H1 (cell line): ENCODE measurements at regions not wholly inside any gene's neighbourhood (a gene's known extent, or its start where the extent isn't known, plus 50 kb on each side); places are given as distances from the start of the nearest gene placed in this dataset.

Experiments
- CTCF ChIA-PET: fragments of 300-600 bp; sonication (Branson Sonifier 250); formaldehyde crosslinking; loops from one replicate; lab custom pipeline; 2021; ENCODE audit not compliant: partially characterized antibody; lab: Charles Lee
- POLR2A ChIA-PET: fragments of 300-600 bp; sonication (Branson Sonifier 250); formaldehyde crosslinking; loops from one replicate; lab custom pipeline; 2021; ENCODE audit warnings: inconsistent platforms; ENCODE audit not compliant: partially characterized antibody; lab: Charles Lee
- DNase-seq, 2 experiments: peaks; one replicate each; pipeline versions ENCODE4 v3.0.0 to v3.0.0-alpha.2; 2010 to 2022; ENCODE audit warnings: low spot score in 2 of 2, low read depth in 1 of 2, mixed read lengths in 1 of 2
- FAIRE-seq: peaks from 2 replicates; lab custom pipeline; 2011; peaks lifted over from hg19 to GRCh38; lab: Jason Lieb, UNC
- H2AFZ ChIP-seq: 2 replicates; pipeline ENCODE4 v1.8.1; 2012; ENCODE audit warnings: low read length, inconsistent platforms
- H2AK5ac ChIP-seq: 2 replicates; pipeline ENCODE4 v1.6.1; 2013; ENCODE audit warnings: low read depth, low read length
- H2BK120ac ChIP-seq: replicated peaks from 2 replicates; pipeline ENCODE3; 2013; ENCODE audit warnings: low read depth, low read length, inconsistent platforms
- H2BK12ac ChIP-seq: 2 replicates; pipeline ENCODE4 v1.6.1; 2013; ENCODE audit warnings: low read depth, low read length
- H2BK15ac ChIP-seq: 2 replicates; pipeline ENCODE4 v1.6.1; 2013; ENCODE audit warnings: low read length
- H2BK20ac ChIP-seq: 2 replicates; pipeline ENCODE4 v1.6.1; 2013; ENCODE audit warnings: low read length
- H2BK5ac ChIP-seq: 2 replicates; pipeline ENCODE4 v1.6.1; 2013; ENCODE audit warnings: low read depth, low read length
- H3K14ac ChIP-seq: 2 replicates; pipeline ENCODE4 v1.6.1; 2013; ENCODE audit warnings: inconsistent platforms; ENCODE audit not compliant: insufficient read length
- H3K18ac ChIP-seq: 2 replicates; pipeline ENCODE4 v1.6.1; 2013; ENCODE audit warnings: low read length; ENCODE audit errors: extremely low read depth
- H3K23ac ChIP-seq: 2 replicates; pipeline ENCODE4 v1.6.1; 2013; ENCODE audit warnings: inconsistent platforms; ENCODE audit not compliant: insufficient read length
- H3K23me2 ChIP-seq: 2 replicates; pipeline ENCODE4 v1.6.1; 2013; ENCODE audit warnings: low read depth, low read length
- H3K27ac ChIP-seq: 2 replicates; pipeline ENCODE4 v1.6.1; 2011; ENCODE audit warnings: low read depth, low read length, inconsistent platforms
- H3K27me3 ChIP-seq, 4 experiments: replicated peaks in 1 of 4; 1 replicate in 1 of 4; 2 replicates in 3 of 4; pipeline versions ENCODE4 v1.6.1 to v1.8.1; 2011 to 2013; ENCODE audit warnings: low read length in 3 of 4, mild to moderate bottlenecking in 3 of 4, inconsistent platforms in 2 of 4, mixed read lengths in 2 of 4, moderate library complexity in 1 of 4; ENCODE audit not compliant: control insufficient read depth in 3 of 4, insufficient read depth in 3 of 4; ENCODE audit errors: extremely low read depth in 1 of 4
- H3K36me3 ChIP-seq, 4 experiments: 2 replicates each; pipeline versions ENCODE4 v1.6.1 to v1.8.1; 2011 to 2013; ENCODE audit warnings: mild to moderate bottlenecking in 4 of 4, low read length in 3 of 4, moderate library complexity in 2 of 4, control low read depth in 1 of 4, inconsistent platforms in 1 of 4; ENCODE audit not compliant: insufficient read depth in 4 of 4, control insufficient read depth in 2 of 4
- H3K4ac ChIP-seq: replicated peaks from 2 replicates; pipeline ENCODE3; 2013; ENCODE audit warnings: low read length, low read depth, mixed read lengths, inconsistent platforms; ENCODE audit not compliant: insufficient read length
- H3K4me1 ChIP-seq, 4 experiments: replicated peaks in 1 of 4; 1 replicate in 1 of 4; 2 replicates in 3 of 4; pipeline versions ENCODE4 v1.6.1 to v1.8.1; 2011 to 2013; ENCODE audit warnings: low read length in 3 of 4, inconsistent platforms in 2 of 4, mixed read lengths in 1 of 4; ENCODE audit not compliant: insufficient read depth in 4 of 4, control insufficient read depth in 3 of 4
- H3K4me2 ChIP-seq, 2 experiments: 2 replicates each; pipeline versions ENCODE4 v1.6.1 to v1.8.1; 2011 to 2013; ENCODE audit warnings: low read depth in 2 of 2, low read length in 2 of 2, control low read depth in 1 of 2, inconsistent platforms in 1 of 2, mild to moderate bottlenecking in 1 of 2; ENCODE audit not compliant: insufficient read depth in 1 of 2
- H3K4me3 ChIP-seq, 4 experiments: fragments of 200-600, 300-600 bp in 1 of 4; sonication (generic), shearing (Covaris generic), sonication (Bioruptor Twin) in 1 of 4; 2 replicates each; pipeline versions ENCODE4 v1.5.1 to v1.8.1; 2011 to 2016; ENCODE audit warnings: low read length in 4 of 4, low read depth in 3 of 4, control low read depth in 2 of 4, inconsistent platforms in 2 of 4, mild to moderate bottlenecking in 2 of 4, mixed read lengths in 1 of 4, moderate library complexity in 1 of 4; ENCODE audit not compliant: insufficient read depth in 2 of 4; ENCODE audit errors: extremely low read depth in 1 of 4
- H3K56ac ChIP-seq: replicated peaks from 2 replicates; pipeline ENCODE3; 2013; ENCODE audit warnings: low read depth, mild to moderate bottlenecking, mixed read lengths, low read length, inconsistent platforms; ENCODE audit not compliant: insufficient read length
- H3K79me1 ChIP-seq: 2 replicates; pipeline ENCODE4 v1.6.1; 2013; ENCODE audit warnings: low read depth, low read length, control low read depth
- H3K79me2 ChIP-seq, 2 experiments: 2 replicates each; pipeline versions ENCODE4 v1.6.1 to v1.8.1; 2012 to 2013; ENCODE audit warnings: low read length in 2 of 2, mild to moderate bottlenecking in 2 of 2, inconsistent platforms in 1 of 2; ENCODE audit not compliant: insufficient read depth in 2 of 2, control insufficient read depth in 1 of 2
- H3K9ac ChIP-seq, 4 experiments: replicated peaks in 1 of 4; 1 replicate in 1 of 4; 2 replicates in 3 of 4; pipeline versions ENCODE4 v1.6.1 to v1.8.1; 2011 to 2013; ENCODE audit warnings: low read depth in 3 of 4, low read length in 3 of 4, control low read depth in 2 of 4, mild to moderate bottlenecking in 2 of 4, moderate library complexity in 2 of 4, inconsistent platforms in 1 of 4; ENCODE audit errors: extremely low read depth in 1 of 4
- H3K9me3 ChIP-seq, 2 experiments: 2 replicates each; pipeline versions ENCODE4 v1.6.1 to v1.8.1; 2012 to 2013; ENCODE audit warnings: mild to moderate bottlenecking in 2 of 2, moderate library complexity in 2 of 2, control low read depth in 1 of 2, inconsistent platforms in 1 of 2, low read depth in 1 of 2, low read length in 1 of 2, mixed read lengths in 1 of 2; ENCODE audit not compliant: insufficient read depth in 2 of 2
- H4K20me1 ChIP-seq, 2 experiments: replicated peaks in 1 of 2; 2 replicates each; pipeline versions ENCODE3 to v1.8.1; 2011 to 2013; ENCODE audit warnings: inconsistent platforms in 2 of 2, low read length in 2 of 2, mild to moderate bottlenecking in 1 of 2; ENCODE audit not compliant: insufficient read depth in 2 of 2, control insufficient read depth in 1 of 2
- H4K5ac ChIP-seq: 2 replicates; pipeline ENCODE4 v1.6.1; 2013; ENCODE audit warnings: low read length, low read depth, mixed read lengths, inconsistent platforms; ENCODE audit not compliant: insufficient read length
- H4K8ac ChIP-seq: 2 replicates; pipeline ENCODE4 v1.8.0; 2013; ENCODE audit warnings: mild to moderate bottlenecking, moderate library complexity, low read length, inconsistent platforms; ENCODE audit not compliant: insufficient read depth; ENCODE audit errors: extremely low read depth
- H4K91ac ChIP-seq: replicated peaks from 2 replicates; pipeline ENCODE3; 2013; ENCODE audit warnings: low read length, mixed read lengths, inconsistent platforms; ENCODE audit not compliant: insufficient read length
- EGR1 ChIP-seq: IDR thresholded peaks from 2 replicates; pipeline ENCODE4 v1.6.1; 2011; ENCODE audit warnings: low read depth, low read length, borderline replicate concordance
- FOSL1 ChIP-seq: IDR thresholded peaks from 2 replicates; pipeline ENCODE4 v1.6.1; 2011; ENCODE audit warnings: mild to moderate bottlenecking, low read depth, low read length, moderate library complexity; ENCODE audit not compliant: insufficient read depth
- RAD21 ChIP-seq, 2 experiments: IDR thresholded peaks in 1 of 2; conservative IDR thresholded peaks in 1 of 2; 2 replicates each; pipeline ENCODE4 v1.6.1; 2011; ENCODE audit warnings: low read depth in 2 of 2, low read length in 2 of 2, improper control_type of control experiment in 1 of 2, inconsistent platforms in 1 of 2, mild to moderate bottlenecking in 1 of 2, moderate library complexity in 1 of 2
- RXRA ChIP-seq: IDR thresholded peaks from 2 replicates; pipeline ENCODE4 v1.6.1; 2011; ENCODE audit warnings: low read depth, mild to moderate bottlenecking, low read length, moderate library complexity; ENCODE audit not compliant: insufficient read depth
- SAP30 ChIP-seq: fragments of 300-600 bp; sonication (generic); IDR thresholded peaks from 2 replicates; pipeline ENCODE4 v1.7.1; 2012; ENCODE audit warnings: low read length, moderate library complexity, mild to moderate bottlenecking, inconsistent platforms; ENCODE audit not compliant: insufficient read depth, insufficient replicate concordance
- SIN3A ChIP-seq, 2 experiments: IDR thresholded peaks in 1 of 2; conservative IDR thresholded peaks in 1 of 2; 2 replicates each; pipeline ENCODE4 v1.6.1; 2011 to 2012; ENCODE audit warnings: low read length in 2 of 2, improper control_type of control experiment in 1 of 2, low read depth in 1 of 2, mild to moderate bottlenecking in 1 of 2
- SIRT6 ChIP-seq: IDR thresholded peaks from one replicate; pipeline ENCODE4 v1.7.1; 2012; ENCODE audit warnings: low read length, inconsistent platforms
- SP4 ChIP-seq: IDR thresholded peaks from 2 replicates; pipeline ENCODE4 v1.6.1; 2012; ENCODE audit warnings: low read length, inconsistent platforms
- WGBS, 2 experiments: shearing (Covaris generic) in 1 of 2; methylation state at CpG; one replicate each; pipeline versions ENCODE4 v1.1.6 to v1.1.7; 2013 to 2015; ENCODE audit warnings: low lambda C conversion rate in 2 of 2, mixed read lengths in 2 of 2, inconsistent platforms in 1 of 2, low coverage in 1 of 2, missing lambda C conversion rate in 1 of 2; ENCODE audit not compliant: insufficient replicate concordance in 2 of 2, insufficient coverage in 1 of 2, insufficient read length in 1 of 2; ENCODE audit errors: extremely low coverage in 1 of 2, missing lambda C conversion rate in 1 of 2; 5-methylcytosine and 5-hydroxymethylcytosine counted together
- TF ChIP-seq, protein P1 (sequence below): IDR thresholded peaks from 2 replicates; pipeline ENCODE4 v1.6.1; 2012; ENCODE audit warnings: inconsistent platforms

DNA sequence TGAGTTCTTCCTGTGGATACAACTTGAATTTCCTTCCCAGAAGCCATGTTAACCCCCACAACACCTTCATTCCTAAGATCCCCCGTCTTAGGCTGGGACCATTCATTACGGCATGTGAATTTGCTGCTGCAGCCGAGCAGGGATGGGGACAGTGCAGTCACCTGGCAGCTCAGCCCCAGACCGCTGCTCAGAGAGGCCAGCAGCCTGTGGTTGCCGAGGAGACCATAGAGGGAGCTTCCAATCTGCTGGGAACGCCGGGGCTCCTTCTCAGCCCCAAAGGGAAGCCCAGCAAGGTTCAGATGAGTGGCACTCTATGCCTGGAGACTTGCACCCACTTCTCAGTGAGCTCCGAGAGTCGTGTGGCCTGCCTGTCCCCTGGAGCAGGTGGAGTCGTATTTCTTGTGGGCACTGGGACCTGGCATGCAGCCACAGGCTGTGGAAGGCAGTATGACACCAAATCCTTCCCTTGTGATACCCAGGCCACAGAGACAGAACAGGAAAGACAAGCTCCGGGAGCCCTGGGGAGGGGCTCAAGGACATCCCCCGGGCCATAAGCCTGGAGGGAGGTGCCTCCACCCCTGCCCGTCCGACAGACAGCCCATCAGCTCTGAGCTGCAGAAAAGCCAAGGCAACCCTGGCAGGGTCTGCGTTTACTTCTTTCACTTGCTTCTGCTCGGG lies 167.3 kb downstream of the FAM43A start:
- no peak overlapping the region for H3K4me2 ChIP-seq
- no peak for FAIRE-seq
- POLR2A ChIA-PET = interaction anchor here (0.9 kb wide), 1 partner anchor 166 kb away, joined by 3 read pairs; no protein-coding TSS in a partner anchor
- no peaks in the 10 kb centered on the region for H3K79me1 ChIP-seq
- H3K27ac ChIP-seq = no peak overlapping the region
- no peak overlapping the region for H3K23ac ChIP-seq
- DNase-seq = no peak
- no peak overlapping the region for H3K4ac ChIP-seq
- no peak overlapping the region for H3K18ac ChIP-seq
- no peak overlapping the region for H3K14ac ChIP-seq
- H4K8ac ChIP-seq = peak overlapping the region; percentile 20
- peaks cover 0 to 8% (median 0%) of the 10 kb centered on the region in 4 experiments; a peak in 2 of 7 replicates for H3K4me1 ChIP-seq
- no peak overlapping the region for H2BK12ac ChIP-seq
- H3K9me3 ChIP-seq = no peaks in the 10 kb centered on the region
- H3K79me2 ChIP-seq = no peaks in the 10 kb centered on the region
- 82% methylated on average over 15 of the region's 16 CpGs; no CpG with 5 or more reads in 1 of the 2 experiments for WGBS, 2 experiments
- H2BK15ac ChIP-seq = no peak overlapping the region
- H2BK5ac ChIP-seq = no peak overlapping the region
- no peaks in the 10 kb centered on the region for H3K27me3 ChIP-seq
- H2BK120ac ChIP-seq = no peak overlapping the region
- H3K36me3 ChIP-seq = no peaks in the 10 kb centered on the region
- H4K20me1 ChIP-seq = no peaks in the 10 kb centered on the region
- CTCF ChIA-PET = interaction anchor here (1.1 to 1.7 kb wide), 4 partner anchors 77 to 170 kb away, joined by 3 to 8 read pairs (median 4); no protein-coding TSS in a partner anchor
- no peak overlapping the region for H4K5ac ChIP-seq
- no peak overlapping the region for H2AK5ac ChIP-seq
- no peak overlapping the region for H4K91ac ChIP-seq
- no peak overlapping the region for H2AFZ ChIP-seq
- H3K4me3 ChIP-seq = no peak overlapping the region
- no peaks in the 10 kb centered on the region; the same call in 1 of the 2 replicates for H3K23me2 ChIP-seq
- H3K56ac ChIP-seq = no peak overlapping the region
- H2BK20ac ChIP-seq = no peak overlapping the region
- H3K9ac ChIP-seq = no peak overlapping the region
- TF ChIP-seq EGR1 (no peak), SIRT6 (no peak), SP4 (no peak), SAP30 (no peak), FOSL1 (no peak), RXRA (no peak), RAD21 (IDR thresholded peaks at IDR 0.05 in 1 of 2, conservative IDR thresholded peaks at IDR 0.05 in 1 of 2; ENCODE audit: low read depth in 2 of 2, low read length in 2 of 2) (no peak), SIN3A (conservative IDR thresholded peaks at IDR 0.05 in 1 of 2, IDR thresholded peaks at IDR 0.05 in 1 of 2; ENCODE audit: low read depth in 1 of 2, low read length in 2 of 2) (no peak)
- TF ChIP-seq, protein P1, sequence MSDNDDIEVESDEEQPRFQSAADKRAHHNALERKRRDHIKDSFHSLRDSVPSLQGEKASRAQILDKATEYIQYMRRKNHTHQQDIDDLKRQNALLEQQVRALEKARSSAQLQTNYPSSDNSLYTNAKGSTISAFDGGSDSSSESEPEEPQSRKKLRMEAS = no peak
